KMS-11 (cell line): ENCODE measurements at regions not wholly inside any gene's neighbourhood (a gene's known extent, or its start where the extent isn't known, plus 50 kb on each side); places are given as distances from the start of the nearest gene placed in this dataset.

Experiments
- H2AFZ ChIP-seq: fragments of 200-600 bp; sonication (generic); 2 replicates; pipeline ENCODE4 v1.6.1; 2016; ENCODE audit warnings: antibody characterized with exemption, mixed run types, low read depth
- H3K27ac ChIP-seq: fragments of 200-600 bp; sonication (generic); 2 replicates; pipeline ENCODE4 v1.6.1; 2016; ENCODE audit warnings: mild to moderate bottlenecking, mixed run types
- H3K27me3 ChIP-seq: fragments of 200-600 bp; sonication (generic); 2 replicates; pipeline ENCODE4 v1.6.1; 2017; ENCODE audit warnings: mild to moderate bottlenecking, low read depth, mixed run types, moderate library complexity; ENCODE audit not compliant: insufficient read depth
- H3K36me3 ChIP-seq: fragments of 200-600 bp; sonication (generic); 2 replicates; pipeline ENCODE4 v1.6.1; 2017; ENCODE audit warnings: mild to moderate bottlenecking, mixed run types; ENCODE audit not compliant: insufficient read depth
- H3K4me1 ChIP-seq: fragments of 200-600 bp; sonication (generic); 2 replicates; pipeline ENCODE4 v1.6.1; 2016; ENCODE audit warnings: mild to moderate bottlenecking, low read depth, mixed run types; ENCODE audit not compliant: poor library complexity, severe bottlenecking
- H3K4me2 ChIP-seq: fragments of 200-600 bp; sonication (generic); 2 replicates; pipeline ENCODE4 v1.7.0; 2016; ENCODE audit warnings: mild to moderate bottlenecking, mixed run types
- H3K4me3 ChIP-seq: fragments of 200-600 bp; sonication (generic); IDR thresholded peaks from 2 replicates; pipeline ENCODE4 v1.6.1; 2017; ENCODE audit warnings: low read depth, low read length, mixed read lengths; ENCODE audit not compliant: insufficient read depth
- H3K79me2 ChIP-seq: fragments of 200-600 bp; sonication (generic); 2 replicates; pipeline ENCODE4 v1.6.1; 2016; ENCODE audit warnings: low read depth, mixed run types; ENCODE audit not compliant: insufficient read depth
- H3K9ac ChIP-seq: fragments of 200-600 bp; sonication (generic); 2 replicates; pipeline ENCODE4 v1.6.1; 2016; ENCODE audit warnings: mild to moderate bottlenecking, mixed run types
- H4K20me1 ChIP-seq: fragments of 200-600 bp; sonication (generic); 2 replicates; pipeline ENCODE4 v1.6.1; 2016; ENCODE audit warnings: mild to moderate bottlenecking, mixed run types; ENCODE audit not compliant: insufficient read depth
- TF ChIP-seq, protein P1 (sequence below): fragments of 200-600 bp; sonication (generic); conservative IDR thresholded peaks from 2 replicates; pipeline ENCODE4 v1.6.1; 2017; ENCODE audit warnings: low read depth, mild to moderate bottlenecking, antibody characterized with exemption, low read length, moderate library complexity, mixed read lengths

DNA sequence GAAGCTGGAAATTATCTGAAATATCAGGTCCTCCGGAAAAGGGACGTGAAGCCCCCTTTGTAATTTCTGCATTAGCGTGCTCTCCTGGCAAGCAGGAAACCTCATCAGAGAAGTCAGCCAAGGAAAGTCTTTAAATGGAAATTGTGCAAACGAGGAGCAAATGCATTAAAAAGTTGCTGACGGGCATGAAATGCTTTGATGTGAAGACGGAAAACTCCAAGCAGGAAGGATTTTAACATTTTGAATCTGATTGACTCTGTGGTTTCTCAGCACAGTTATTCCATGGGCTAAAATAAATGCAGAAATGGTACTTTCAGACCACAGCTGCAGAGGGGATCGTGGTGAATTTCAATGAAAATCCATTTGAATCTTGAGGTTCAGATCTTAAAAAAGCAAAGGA, 167.8 kb downstream of the AHR start:
- Histone ChIP-seq H3K79me2 (no peaks in the 10 kb centered on the region), H3K27me3 (no peaks in the 10 kb centered on the region), H3K27ac (no peak overlapping the region), H3K36me3 (no peaks in the 10 kb centered on the region), H2AFZ (no peak overlapping the region), H3K4me3 (no peak overlapping the region), H3K4me2 (no peak overlapping the region), H4K20me1 (no peaks in the 10 kb centered on the region), H3K4me1 (no peaks in the 10 kb centered on the region), H3K9ac (no peak overlapping the region)
- TF ChIP-seq, protein P1, sequence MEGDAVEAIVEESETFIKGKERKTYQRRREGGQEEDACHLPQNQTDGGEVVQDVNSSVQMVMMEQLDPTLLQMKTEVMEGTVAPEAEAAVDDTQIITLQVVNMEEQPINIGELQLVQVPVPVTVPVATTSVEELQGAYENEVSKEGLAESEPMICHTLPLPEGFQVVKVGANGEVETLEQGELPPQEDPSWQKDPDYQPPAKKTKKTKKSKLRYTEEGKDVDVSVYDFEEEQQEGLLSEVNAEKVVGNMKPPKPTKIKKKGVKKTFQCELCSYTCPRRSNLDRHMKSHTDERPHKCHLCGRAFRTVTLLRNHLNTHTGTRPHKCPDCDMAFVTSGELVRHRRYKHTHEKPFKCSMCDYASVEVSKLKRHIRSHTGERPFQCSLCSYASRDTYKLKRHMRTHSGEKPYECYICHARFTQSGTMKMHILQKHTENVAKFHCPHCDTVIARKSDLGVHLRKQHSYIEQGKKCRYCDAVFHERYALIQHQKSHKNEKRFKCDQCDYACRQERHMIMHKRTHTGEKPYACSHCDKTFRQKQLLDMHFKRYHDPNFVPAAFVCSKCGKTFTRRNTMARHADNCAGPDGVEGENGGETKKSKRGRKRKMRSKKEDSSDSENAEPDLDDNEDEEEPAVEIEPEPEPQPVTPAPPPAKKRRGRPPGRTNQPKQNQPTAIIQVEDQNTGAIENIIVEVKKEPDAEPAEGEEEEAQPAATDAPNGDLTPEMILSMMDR, result no peak

DNA sequence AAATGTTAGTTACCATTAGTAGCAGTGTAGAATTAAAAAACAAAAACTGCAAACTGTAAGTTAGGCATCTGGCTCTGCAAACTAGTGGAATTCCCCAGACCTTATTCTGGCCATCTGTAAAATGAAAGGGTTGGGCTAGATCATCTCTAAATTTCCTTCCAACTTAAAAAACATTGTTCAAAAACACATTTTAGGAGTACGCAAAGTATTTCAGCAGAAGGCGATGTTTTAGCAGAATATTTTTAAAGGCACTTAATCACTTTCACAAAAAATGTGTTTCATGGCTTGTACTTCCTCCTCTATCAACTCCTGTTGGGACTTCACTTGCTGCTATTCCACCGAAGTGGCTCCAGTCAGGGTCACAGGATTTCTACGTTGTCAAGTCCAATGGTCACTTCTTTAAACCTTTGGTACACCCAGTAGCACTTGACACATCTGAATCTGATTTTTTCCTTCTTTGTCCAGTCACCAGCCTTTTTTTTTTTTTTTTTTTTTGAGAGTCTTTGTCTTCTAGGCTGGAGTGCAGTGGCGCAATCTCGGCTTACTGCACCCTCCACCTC, 169.0 kb downstream of the AHR start:
- H3K4me2 ChIP-seq, result no peak overlapping the region

DNA sequence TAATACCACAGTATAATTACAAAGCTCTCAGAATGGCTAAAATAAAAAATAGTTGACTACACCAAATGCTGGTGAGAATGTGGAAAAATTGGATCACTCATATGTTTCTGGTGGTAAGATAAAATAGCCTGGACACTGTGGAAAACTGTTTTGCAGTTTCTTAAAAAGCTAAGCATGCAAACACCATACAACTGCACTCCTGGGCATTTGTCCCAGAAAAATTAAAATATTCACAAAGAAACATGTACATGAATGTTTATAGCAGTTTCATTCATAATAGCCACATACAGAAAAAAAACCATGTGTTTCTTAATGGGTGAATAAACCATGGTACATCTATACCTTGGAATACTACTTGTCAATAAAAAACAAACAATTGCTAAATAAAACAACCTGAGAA, 172.9 kb downstream of the AHR start:
- Histone ChIP-seq H3K27ac (no peak overlapping the region), H2AFZ (no peak overlapping the region), H3K27me3 (no peaks in the 10 kb centered on the region), H3K4me3 (no peak overlapping the region), H3K9ac (no peak overlapping the region), H3K36me3 (no peaks in the 10 kb centered on the region), H4K20me1 (no peaks in the 10 kb centered on the region), H3K4me2 (no peak overlapping the region), H3K79me2 (no peaks in the 10 kb centered on the region), H3K4me1 (no peaks in the 10 kb centered on the region)
- TF ChIP-seq, protein P1, result no peak

More for the DNA sequence above, 169.0 kb downstream of the AHR start:
- Histone ChIP-seq H3K79me2 (no peaks in the 10 kb centered on the region), H3K36me3 (no peaks in the 10 kb centered on the region), H3K27ac (no peak overlapping the region), H3K27me3 (no peaks in the 10 kb centered on the region), H3K9ac (no peak overlapping the region), H3K4me1 (no peaks in the 10 kb centered on the region), H3K4me3 (no peak overlapping the region), H4K20me1 (no peaks in the 10 kb centered on the region), H2AFZ (no peak overlapping the region)
- TF ChIP-seq, protein P1, result no peak

DNA sequence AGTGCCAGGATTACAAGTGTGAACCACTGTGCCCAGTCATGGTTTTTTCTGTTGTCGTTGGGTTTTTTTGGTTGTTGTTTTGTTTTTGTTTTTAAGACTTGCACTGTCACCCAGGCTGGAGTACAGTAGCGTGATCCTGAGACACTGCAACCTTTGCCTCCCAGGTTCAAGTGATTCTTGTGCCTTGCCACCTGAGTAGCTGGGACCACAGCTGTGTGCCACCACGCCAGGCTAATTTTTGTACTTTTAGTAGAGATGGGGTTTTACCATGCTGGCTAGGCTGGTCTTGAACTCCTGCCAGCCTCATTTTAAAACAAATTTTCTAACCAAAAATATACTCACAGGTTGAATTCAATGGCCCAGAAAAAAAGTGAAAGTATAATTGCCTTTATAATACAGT, 174.1 kb downstream of the AHR start:
- TF ChIP-seq, protein P1, result no peak
- H2AFZ ChIP-seq, result no peak overlapping the region
- H3K27ac ChIP-seq, result no peak overlapping the region

More for the DNA sequence above, 174.1 kb downstream of the AHR start:
- Histone ChIP-seq H3K4me2 (no peak overlapping the region), H3K4me3 (no peak overlapping the region), H3K27me3 (no peaks in the 10 kb centered on the region), H3K36me3 (no peaks in the 10 kb centered on the region), H3K9ac (no peak overlapping the region), H3K4me1 (no peaks in the 10 kb centered on the region), H3K79me2 (no peaks in the 10 kb centered on the region), H4K20me1 (no peaks in the 10 kb centered on the region)
